HG03095 (cell line): ENCODE measurements at regions not wholly inside any gene's neighbourhood (a gene's known extent, or its start where the extent isn't known, plus 50 kb on each side); places are given as distances from the start of the nearest gene placed in this dataset.
"Not testable (repeated sequence)": the region's sequence is repeated elsewhere in the genome, so short reads cannot be mapped to it uniquely, and the experiment has no call there.

Experiments used
- ATAC-seq: cut with Tn5 transposase; IDR thresholded peaks from one replicate; pipeline ENCODE4 v1.9.1; 2021; ENCODE audit warnings: moderate library complexity; ENCODE audit not compliant: unreplicated experiment

- no peak for ATAC-seq
Observed at GRCh38 chr4:82194329-82194728, 179.5 kb downstream of the HNRNPD start.

GRCh38 chr4:82192017-82192673, 181.6 kb downstream of the HNRNPD start:
- no peak for ATAC-seq

GRCh38 chr4:82181789-82182188, 192.0 kb downstream of the HNRNPD start:
- ATAC-seq = no peak

DNA sequence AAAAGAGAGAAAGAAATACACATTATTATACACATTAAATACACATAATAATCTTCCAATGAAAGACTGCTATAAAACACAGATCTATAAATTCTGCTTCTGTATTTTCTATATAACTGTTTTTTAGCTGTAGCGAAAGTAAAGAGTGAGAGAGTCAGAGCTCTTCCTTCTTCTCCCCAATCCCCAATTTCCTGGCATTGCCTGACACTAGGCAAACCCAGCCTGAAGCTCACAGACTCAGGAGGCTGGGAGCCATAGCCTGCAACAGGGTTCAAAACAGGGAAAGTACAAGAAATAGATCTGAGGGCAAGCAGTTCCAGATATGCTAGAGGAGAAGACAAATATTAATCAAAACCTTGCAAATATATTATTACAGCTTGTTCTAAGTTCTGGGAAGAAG, 201.6 kb downstream of the HNRNPD start:
- ATAC-seq = no peak

DNA sequence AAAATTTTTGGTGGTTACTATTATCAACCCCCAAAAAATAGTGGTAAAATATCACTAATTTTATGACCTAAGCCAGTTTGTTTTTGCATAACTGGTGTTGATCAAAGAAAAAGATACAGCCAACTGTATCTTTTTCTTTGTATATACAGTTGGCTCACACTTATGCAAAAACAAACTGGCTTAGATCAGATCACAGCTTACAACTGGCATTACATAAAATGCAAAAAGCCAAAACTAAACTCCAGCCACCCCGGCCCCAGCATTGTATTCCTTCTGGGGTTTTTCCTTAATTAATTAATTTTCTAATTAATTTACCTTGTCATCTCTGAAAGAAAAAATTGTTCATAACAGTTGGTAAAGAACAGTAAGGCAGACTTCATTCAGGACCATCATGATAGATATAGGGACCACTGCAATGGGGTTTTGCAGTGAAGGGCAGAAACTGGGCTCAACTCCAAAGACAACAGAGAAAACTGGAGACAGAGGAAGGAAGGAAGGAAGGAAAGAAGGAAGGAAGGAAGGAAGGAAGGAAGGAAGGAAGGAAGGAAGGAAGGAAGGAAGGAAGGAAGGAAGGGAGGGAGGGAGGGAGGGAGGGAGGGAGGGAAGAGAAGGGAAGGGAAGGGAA, 202.1 kb downstream of the HNRNPD start:
- ATAC-seq = no peak

GRCh38 chr4:82149750-82150149, 224.0 kb downstream of the HNRNPD start:
- no peak for ATAC-seq

DNA sequence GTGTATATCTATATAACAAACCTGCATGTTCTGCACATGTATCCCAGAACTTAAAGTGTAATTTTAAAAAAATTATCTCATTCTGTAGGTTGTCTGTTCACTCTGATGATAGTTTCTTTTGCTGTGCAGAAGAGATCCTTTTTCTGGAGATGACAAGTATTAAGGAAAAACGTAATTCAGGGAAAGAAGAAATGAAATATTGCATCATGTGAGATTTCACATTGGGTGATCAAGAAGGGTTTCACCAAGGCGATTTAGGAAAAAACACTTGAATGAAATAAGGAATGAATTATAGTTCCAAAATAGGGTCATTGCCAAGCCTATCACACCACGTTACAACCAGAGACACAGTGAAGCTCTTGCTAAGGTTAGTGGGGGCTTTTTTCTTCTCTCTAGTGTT, 227.9 kb downstream of the HNRNPD start:
- no peak for ATAC-seq

DNA sequence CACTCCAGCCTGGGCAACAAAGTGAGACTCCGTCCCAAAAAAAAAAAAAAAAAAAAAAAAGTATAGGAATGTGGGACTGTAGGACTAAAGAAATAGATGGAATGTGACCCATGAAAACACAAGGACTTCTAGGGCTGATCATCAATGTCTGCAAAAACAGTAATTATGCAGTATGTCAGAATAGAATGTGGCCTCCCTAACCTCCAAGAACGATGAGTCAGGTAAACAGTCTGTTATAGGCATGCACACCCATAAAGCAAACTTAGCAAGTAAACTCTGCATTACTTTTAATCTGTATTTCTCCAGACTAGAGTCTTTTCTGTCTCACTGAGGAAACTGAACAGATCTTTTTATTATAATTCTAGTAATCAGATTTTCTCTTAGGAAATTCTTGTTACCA, 233.4 kb downstream of the HNRNPD start:
- no peak for ATAC-seq

DNA sequence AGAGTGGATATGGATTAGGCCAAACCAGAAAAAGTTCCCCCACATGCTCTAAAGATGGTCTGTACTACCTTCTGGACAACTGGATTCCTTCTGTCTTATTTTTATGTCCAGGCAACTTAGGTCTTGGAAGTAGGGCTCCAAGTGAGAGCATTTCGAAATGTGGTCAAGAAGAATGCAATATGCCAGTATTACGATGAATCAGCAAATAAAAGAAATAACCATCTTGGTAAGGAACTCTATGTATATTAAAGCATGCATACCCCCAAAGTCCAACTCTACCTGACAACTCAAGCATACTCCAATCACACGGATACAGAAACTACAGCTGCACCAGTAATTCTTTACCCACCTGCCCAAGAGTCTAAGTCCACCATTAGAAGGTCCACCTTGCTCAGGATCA, 234.5 kb downstream of the HNRNPD start:
- ATAC-seq = no peak

DNA sequence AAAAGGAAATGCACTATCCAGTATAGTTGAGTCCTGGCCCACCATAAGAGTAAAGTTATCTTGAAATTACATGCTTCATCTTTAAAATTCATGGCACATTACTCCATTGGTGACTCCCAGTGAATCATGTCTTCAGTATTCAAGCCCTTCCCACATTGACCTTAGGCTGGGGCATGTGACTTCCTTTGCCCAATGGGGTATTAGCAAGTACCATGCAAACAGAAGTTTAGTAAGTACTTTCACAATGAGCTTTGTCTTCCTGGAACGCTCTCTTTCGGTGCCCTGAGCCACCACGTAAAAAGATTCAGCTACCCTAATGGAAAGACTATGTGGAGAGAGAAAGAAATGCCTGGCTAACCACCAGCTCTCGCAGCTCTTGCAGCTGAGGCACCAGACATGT, 235.4 kb downstream of the HNRNPD start:
- ATAC-seq = no peak

DNA sequence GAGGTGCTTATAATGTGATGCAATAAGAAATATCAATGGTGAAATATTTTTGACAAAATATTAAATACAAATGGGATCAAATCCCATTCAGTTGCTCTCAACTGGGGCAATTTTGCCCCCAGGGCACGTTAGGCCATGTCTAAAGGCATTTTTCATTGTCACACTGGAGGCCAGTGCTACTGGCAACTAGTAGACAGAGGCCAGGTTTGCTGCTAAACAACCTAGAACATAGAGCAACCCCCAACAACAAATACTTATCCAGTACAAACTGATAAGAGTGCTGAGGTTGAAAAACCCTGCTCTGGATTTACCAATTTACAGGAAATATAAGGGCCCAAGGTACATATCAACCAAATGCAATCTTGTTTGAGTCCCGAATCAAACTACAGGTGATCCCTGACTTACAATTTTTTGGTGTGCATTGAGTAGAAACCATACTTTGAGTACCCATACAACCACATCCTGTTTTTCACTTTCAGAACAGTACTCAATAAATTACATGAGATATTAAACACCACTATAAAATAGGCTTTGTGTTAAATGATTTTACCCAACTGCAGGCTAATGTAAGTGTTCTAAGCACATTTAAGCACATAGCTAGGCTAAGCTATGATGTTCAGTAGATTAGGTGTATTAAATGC, 237.5 kb downstream of the HNRNPD start:
- no peak for ATAC-seq

- no peak for ATAC-seq
Observed at GRCh38 chr4:82128355-82128754, 245.4 kb downstream of the HNRNPD start.

- no peak for ATAC-seq
Observed at GRCh38 chr4:82126512-82127040, 247.2 kb downstream of the HNRNPD start.

DNA sequence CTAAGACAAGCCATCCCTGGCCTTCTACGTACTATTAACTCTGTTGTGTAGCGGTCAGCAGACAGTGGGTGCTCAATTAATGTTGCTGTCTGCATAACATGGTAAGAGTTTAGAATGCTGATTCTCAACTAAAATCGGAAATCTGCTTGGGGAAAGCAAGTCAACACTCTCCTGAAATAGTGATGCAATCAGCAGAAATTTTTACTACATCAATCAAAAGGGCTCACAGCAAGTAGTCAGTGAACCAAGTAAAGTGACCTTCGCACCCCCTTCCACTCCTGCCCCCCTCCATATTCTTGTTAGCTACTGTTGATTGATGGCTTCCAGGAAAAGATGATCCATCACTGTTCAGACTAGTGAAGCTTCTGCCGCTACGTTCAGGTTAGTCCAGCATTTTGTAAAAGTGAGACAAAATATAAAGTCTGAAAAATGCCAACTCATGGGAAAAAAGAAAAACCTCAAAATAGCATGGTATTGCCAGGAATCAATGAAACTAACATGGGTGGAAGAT, 247.9 kb downstream of the HNRNPD start:
- ATAC-seq = no peak

- ATAC-seq = no peak
Observed at GRCh38 chr4:82124932-82125786, 248.6 kb downstream of the HNRNPD start.

DNA sequence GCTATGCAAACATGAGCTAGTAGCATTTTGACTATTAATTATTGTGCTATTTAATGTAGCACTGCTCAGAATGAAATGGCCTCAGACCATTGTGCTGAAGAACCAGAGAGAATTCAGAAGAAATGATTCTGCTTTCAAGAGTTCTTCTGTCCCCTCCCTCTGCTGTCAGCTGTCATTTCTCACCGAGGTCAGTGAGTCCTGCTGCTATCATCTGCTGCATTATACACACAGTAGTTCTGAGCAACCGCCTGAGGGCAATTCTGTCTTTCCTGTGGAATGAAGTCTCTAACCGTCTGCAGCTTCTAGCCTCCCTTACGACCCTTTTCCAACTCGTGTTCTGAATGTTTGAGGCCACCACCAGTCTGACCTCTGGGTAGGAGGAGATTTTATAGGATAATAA, 249.4 kb downstream of the HNRNPD start:
- ATAC-seq = no peak

DNA sequence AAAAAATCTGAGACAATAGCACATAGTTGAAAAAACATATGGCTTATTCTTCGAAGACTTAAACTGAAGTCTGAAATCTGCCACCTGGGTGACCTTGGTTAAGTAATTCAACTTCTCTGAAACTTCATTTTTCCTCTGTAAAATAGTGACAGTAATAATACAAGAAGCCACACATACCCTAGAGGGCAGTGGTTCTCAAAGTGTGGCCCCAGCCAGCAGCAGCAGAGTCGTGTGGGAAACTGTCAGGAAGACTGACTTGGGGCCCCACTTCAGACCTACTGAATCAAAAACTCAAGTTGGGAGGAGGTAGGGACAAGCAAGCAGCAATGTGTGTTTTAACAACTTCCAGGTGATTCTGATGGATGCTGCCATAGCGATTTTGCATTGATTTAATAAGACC, 249.9 kb downstream of the HNRNPD start:
- ATAC-seq = no peak

GRCh38 chr4:82115183-82115582, 258.6 kb downstream of the HNRNPD start:
- ATAC-seq = not testable (repeated sequence)

DNA sequence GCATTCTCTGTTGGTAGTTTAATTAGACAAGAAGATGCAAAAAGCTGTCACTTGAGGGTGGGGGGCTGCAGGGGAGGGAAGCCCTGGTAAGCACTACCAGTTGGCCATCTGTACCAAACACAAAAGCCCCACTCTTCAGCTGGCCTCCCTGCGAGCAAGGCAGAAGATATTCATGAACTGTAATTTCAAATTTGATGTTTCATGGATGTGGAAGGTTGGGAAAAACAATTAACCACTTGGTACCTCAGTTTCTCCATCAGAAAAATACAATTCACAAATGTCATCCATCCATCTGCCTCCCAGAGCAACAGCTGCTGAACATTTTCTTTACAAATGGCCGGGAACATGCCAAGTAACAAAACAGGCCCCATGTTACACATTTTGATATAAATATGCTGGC, 265.3 kb downstream of the HNRNPD start:
- no peak for ATAC-seq

DNA sequence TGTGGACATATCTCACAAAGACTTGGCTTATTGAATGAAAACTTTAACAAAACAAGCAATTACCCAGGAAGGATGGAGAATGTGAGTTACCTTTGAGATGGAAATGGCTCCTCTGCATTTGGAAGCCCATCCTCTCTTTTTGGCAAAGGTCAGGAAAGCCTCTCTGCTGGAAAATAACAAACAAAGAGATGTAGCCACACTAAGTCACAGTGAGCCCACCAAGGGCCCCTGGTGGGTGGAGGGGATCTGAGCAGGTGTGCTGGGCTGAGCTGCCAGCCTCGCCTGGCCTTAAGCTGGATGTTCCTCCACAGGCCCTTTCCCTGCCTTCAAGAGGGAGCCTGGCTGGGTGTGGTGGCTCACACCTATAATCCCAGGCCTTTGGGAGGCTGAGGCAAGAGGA, 269.2 kb downstream of the HNRNPD start:
- no peak for ATAC-seq

GRCh38 chr4:82099928-82100579, 273.7 kb downstream of the HNRNPD start:
- no peak for ATAC-seq
